HG03469 (cell line): ENCODE measurements at regions not wholly inside any gene's neighbourhood (a gene's known extent, or its start where the extent isn't known, plus 50 kb on each side); places are given as distances from the start of the nearest gene placed in this dataset.
A peak's percentile ranks its signal among the peaks of the same experiment; 100 is the strongest.
"Not testable (repeated sequence)": the region's sequence is repeated elsewhere in the genome, so short reads cannot be mapped to it uniquely, and the experiment has no call there.

Source experiments
- ATAC-seq: cut with Tn5 transposase; IDR thresholded peaks from one replicate; pipeline ENCODE4 v1.9.1; 2021; ENCODE audit warnings: mild to moderate bottlenecking, moderate library complexity, moderate number of reproducible peaks; ENCODE audit not compliant: unreplicated experiment

- ATAC-seq, result no peak
These were observed 224.5 kb upstream of the CENPE start for GRCh38 chr4:103422467-103423219.

- no peak for ATAC-seq
These were observed 217.7 kb upstream of the CENPE start for GRCh38 chr4:103415801-103416200.

- ATAC-seq, result not testable (repeated sequence)
These were observed 214.5 kb upstream of the CENPE start for GRCh38 chr4:103412646-103413045.

- ATAC-seq, result no peak
These were observed 212.2 kb upstream of the CENPE start for GRCh38 chr4:103410386-103410785.

GRCh38 chr4:103405415-103405814, 207.3 kb upstream of the CENPE start:
- ATAC-seq, result no peak

GRCh38 chr4:103403619-103404018, 205.5 kb upstream of the CENPE start:
- no peak for ATAC-seq

- no peak for ATAC-seq
These were observed 204.1 kb upstream of the CENPE start for GRCh38 chr4:103402198-103402597.

- peak; percentile 60 for ATAC-seq
These were observed 202.3 kb upstream of the CENPE start for GRCh38 chr4:103400405-103400804.

- ATAC-seq, result no peak
These were observed 199.4 kb upstream of the CENPE start for GRCh38 chr4:103397541-103397940.

- not testable (repeated sequence) for ATAC-seq
These were observed 189.4 kb upstream of the CENPE start for GRCh38 chr4:103387508-103388011.

- not testable (repeated sequence) for ATAC-seq
These were observed 187.4 kb upstream of the CENPE start for GRCh38 chr4:103385565-103385964.

- ATAC-seq, result no peak
These were observed 177.1 kb upstream of the CENPE start for GRCh38 chr4:103375278-103375677.

GRCh38 chr4:103374758-103375157, 176.6 kb upstream of the CENPE start:
- no peak for ATAC-seq

- ATAC-seq, result no peak
These were observed 176.2 kb upstream of the CENPE start for GRCh38 chr4:103374306-103374705.

GRCh38 chr4:103372002-103372558, 173.9 kb upstream of the CENPE start:
- no peak for ATAC-seq

GRCh38 chr4:103370336-103370735, 172.2 kb upstream of the CENPE start:
- ATAC-seq, result no peak

GRCh38 chr4:103365285-103365684, 167.1 kb upstream of the CENPE start:
- ATAC-seq, result no peak

- ATAC-seq, result no peak
These were observed 165.9 kb upstream of the CENPE start for GRCh38 chr4:103364083-103364482.

- ATAC-seq, result no peak
These were observed 163.8 kb upstream of the CENPE start for GRCh38 chr4:103361926-103362325.

- no peak for ATAC-seq
These were observed 161.8 kb upstream of the CENPE start for GRCh38 chr4:103359900-103360299.

GRCh38 chr4:103354006-103354405, 155.9 kb upstream of the CENPE start:
- no peak for ATAC-seq

GRCh38 chr4:103329642-103330041, 131.5 kb upstream of the CENPE start:
- no peak for ATAC-seq
